Peyer's patch (tissue), 4 donors: ENCODE measurements at regions not wholly inside any gene's neighbourhood (a gene's known extent, or its start where the extent isn't known, plus 50 kb on each side); places are given as distances from the start of the nearest gene placed in this dataset.

Experiments
- DNase-seq, 3 donors: peaks; one replicate each; pipeline ENCODE4 v3.0.0-alpha.2; 2017 to 2019
- H3K27ac ChIP-seq, 4 donors: fragments of 200-600 bp; sonication (generic); one replicate each; pipeline ENCODE4 v1.5.1; 2016 to 2019
- H3K27me3 ChIP-seq, 2 donors: fragments of 200-600 bp; sonication (generic); one replicate each; pipeline ENCODE4 v1.5.1; 2019
- H3K36me3 ChIP-seq, 3 donors: fragments of 200-600 bp; sonication (generic); one replicate each; pipeline ENCODE4 v1.5.1; 2016 to 2019
- H3K4me1 ChIP-seq, 4 donors: fragments of 200-600 bp; sonication (generic); one replicate each; pipeline ENCODE4 v1.5.1; 2016 to 2019
- H3K4me3 ChIP-seq, 4 donors: fragments of 200-600 bp; sonication (generic); 1 replicate in 3 of 4; 2 replicates in 1 of 4; pipeline ENCODE4 v1.5.1; 2016 to 2019; ENCODE audit warnings: mild to moderate bottlenecking in 1 of 4
- H3K9me3 ChIP-seq, 4 donors: fragments of 200-600 bp; sonication (generic); one replicate each; pipeline ENCODE4 v1.5.1; 2016 to 2019; ENCODE audit warnings: mild to moderate bottlenecking in 1 of 4
- CTCF ChIP-seq, 6 experiments: fragments of 450-650 bp in 4 of 6; fragments of 200-600 bp in 2 of 6; sonication (generic) in 1 of 6; IDR thresholded peaks; one replicate each; pipeline ENCODE4 v1.5.1; 2017 to 2019; ENCODE audit warnings: antibody characterized with exemption in 6 of 6, mild to moderate bottlenecking in 3 of 6, moderate library complexity in 1 of 6
- POLR2A ChIP-seq, 2 donors: fragments of 450-650 bp; IDR thresholded peaks; one replicate each; pipeline ENCODE4 v1.5.1; 2017; ENCODE audit warnings: antibody characterized with exemption in 2 of 2, mild to moderate bottlenecking in 2 of 2, moderate library complexity in 2 of 2

- H3K27me3 ChIP-seq, result no peaks in the 10 kb centered on the region
- no peaks in the 10 kb centered on the region for H3K4me1 ChIP-seq
- TF ChIP-seq POLR2A (IDR thresholded peaks at IDR 0.05) (no peak), CTCF (IDR thresholded peaks at IDR 0.05) (no peak)
- no peak for DNase-seq
- no peak overlapping the region for H3K4me3 ChIP-seq
- H3K36me3 ChIP-seq, result no peaks in the 10 kb centered on the region
- no peak overlapping the region for H3K27ac ChIP-seq
- peaks cover 0 to 7% (median 0%) of the 10 kb centered on the region in 4 donors for H3K9me3 ChIP-seq
These were observed 172.0 kb downstream of the C12orf75 start for GRCh38 chr12:105502426-105502930.

GRCh38 chr12:105503619-105504018, 173.1 kb downstream of the C12orf75 start:
- no peaks in the 10 kb centered on the region for H3K36me3 ChIP-seq
- DNase-seq, result no peak
- H3K27me3 ChIP-seq, result no peaks in the 10 kb centered on the region
- no peaks in the 10 kb centered on the region for H3K9me3 ChIP-seq
- TF ChIP-seq POLR2A (IDR thresholded peaks at IDR 0.05) (no peak), CTCF (IDR thresholded peaks at IDR 0.05) (no peak)
- no peak overlapping the region for H3K27ac ChIP-seq
- no peak overlapping the region for H3K4me3 ChIP-seq
- H3K4me1 ChIP-seq, result no peaks in the 10 kb centered on the region

DNA sequence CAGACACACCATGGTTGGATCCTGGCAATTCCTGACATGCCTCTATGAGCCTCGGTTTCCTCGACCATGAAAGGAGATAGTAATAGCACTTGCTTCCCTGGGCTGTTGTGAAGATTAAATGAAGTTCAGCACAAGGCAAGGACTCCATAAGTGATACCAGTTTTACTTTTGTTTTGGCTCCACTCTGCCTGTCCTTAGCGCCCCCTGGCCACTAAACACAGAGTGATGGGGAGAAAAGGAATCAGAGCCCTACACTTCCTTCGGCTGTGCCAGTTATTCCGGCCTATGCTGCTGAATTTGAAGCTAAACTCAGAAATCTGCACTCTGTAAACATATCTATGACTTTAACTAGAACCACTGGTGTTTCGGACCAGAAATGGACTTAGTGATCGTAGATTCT, 173.8 kb downstream of the C12orf75 start:
- no peak for TF ChIP-seq CTCF (IDR thresholded peaks at IDR 0.05)
- TF ChIP-seq POLR2A (IDR thresholded peaks at IDR 0.05), result no peak
- H3K4me1 ChIP-seq, result no peaks in the 10 kb centered on the region
- H3K9me3 ChIP-seq, result no peaks in the 10 kb centered on the region
- H3K27ac ChIP-seq, result no peak overlapping the region
- H3K36me3 ChIP-seq, result no peaks in the 10 kb centered on the region
- no peak overlapping the region for H3K4me3 ChIP-seq
- DNase-seq, result no peak
- no peaks in the 10 kb centered on the region for H3K27me3 ChIP-seq

DNA sequence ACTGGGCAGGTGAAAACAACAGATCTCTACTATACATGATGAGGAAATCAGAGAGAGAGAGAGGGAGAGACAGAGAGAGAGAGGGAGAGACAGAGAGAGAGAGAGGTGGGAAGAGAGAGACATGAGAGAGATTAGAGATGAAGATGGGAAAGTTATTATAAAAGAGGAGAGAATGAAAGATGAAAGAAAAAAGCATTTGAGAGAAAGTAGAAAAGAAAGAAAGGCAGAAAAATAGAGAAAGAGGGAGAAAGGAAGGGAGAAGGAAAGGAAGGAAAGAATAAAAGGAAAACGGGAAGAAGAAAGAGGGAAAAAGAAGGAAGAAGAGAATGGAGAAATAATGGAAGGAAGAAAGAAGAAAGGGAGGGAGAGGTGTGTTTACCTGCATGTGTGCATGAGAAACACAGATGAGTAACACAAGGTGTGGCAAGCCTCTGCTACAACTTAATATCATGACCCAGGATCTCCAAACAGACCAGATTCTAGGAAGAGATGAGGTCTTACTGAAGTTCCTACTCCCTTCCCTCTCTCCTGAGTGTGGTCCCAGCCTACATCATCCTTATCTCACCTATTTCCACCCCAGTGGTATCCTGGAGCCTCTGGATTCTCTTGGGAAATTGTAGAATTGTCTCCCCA, 176.3 kb downstream of the C12orf75 start:
- H3K27ac ChIP-seq, result no peak overlapping the region
- no peaks in the 10 kb centered on the region for H3K4me1 ChIP-seq
- no peak for TF ChIP-seq CTCF (IDR thresholded peaks at IDR 0.05)
- no peak for TF ChIP-seq POLR2A (IDR thresholded peaks at IDR 0.05)
- no peaks in the 10 kb centered on the region for H3K36me3 ChIP-seq
- no peaks in the 10 kb centered on the region for H3K27me3 ChIP-seq
- no peak overlapping the region for H3K4me3 ChIP-seq
- no peaks in the 10 kb centered on the region for H3K9me3 ChIP-seq
- DNase-seq, result no peak

GRCh38 chr12:105507311-105508038, 177.0 kb downstream of the C12orf75 start:
- Histone ChIP-seq H3K27ac (no peak overlapping the region), H3K4me1 (no peaks in the 10 kb centered on the region), H3K36me3 (no peaks in the 10 kb centered on the region), H3K27me3 (no peaks in the 10 kb centered on the region), H3K4me3 (no peak overlapping the region), H3K9me3 (no peaks in the 10 kb centered on the region)
- no peak for TF ChIP-seq POLR2A (IDR thresholded peaks at IDR 0.05)
- no peak for TF ChIP-seq CTCF (IDR thresholded peaks at IDR 0.05)
- no peak for DNase-seq
